Endothelial cell of umbilical vein (primary cell): ENCODE measurements at regions not wholly inside any gene's neighbourhood (a gene's known extent, or its start where the extent isn't known, plus 50 kb on each side); places are given as distances from the start of the nearest gene placed in this dataset.

Experiments
- BruUV-seq: library from RNA; stranded (reverse); fragments of 400-500 nt; replicated peaks from 2 replicates; lab custom pipeline; 2021; lab: Mats Ljungman, UMichigan
- CTCF ChIA-PET: fragments of 300-600, 350-600 bp; sonication (Branson Sonifier 250); formaldehyde crosslinking; loops from one replicate; lab custom pipeline; 2021; ENCODE audit warnings: antibody characterized with exemption, inconsistent platforms; lab: Charles Lee
- POLR2A ChIA-PET: fragments of 300-600, 350-600 bp; sonication (Branson Sonifier 250); formaldehyde crosslinking; loops from one replicate; lab custom pipeline; 2021; ENCODE audit warnings: antibody characterized with exemption, inconsistent platforms; lab: Charles Lee
- DNase-seq: peaks from one replicate; pipeline ENCODE4 v3.0.0-alpha.2; 2011; ENCODE audit warnings: low read depth, low spot score
- FAIRE-seq: peaks from 2 replicates; lab custom pipeline; 2011; peaks lifted over from hg19 to GRCh38; lab: Jason Lieb, UNC
- H2AFZ ChIP-seq: 2 replicates; pipeline ENCODE4 v1.6.0; 2012; ENCODE audit warnings: low read depth, low read length, control low read depth, inconsistent platforms
- H3K27ac ChIP-seq: 2 replicates; pipeline ENCODE4 v1.5.1; 2011; ENCODE audit warnings: low read depth, mild to moderate bottlenecking, control low read depth, low read length, moderate library complexity; ENCODE audit not compliant: insufficient read depth
- H3K27me3 ChIP-seq, 2 experiments: 2 replicates each; pipeline versions ENCODE4 v1.6.0 to v1.6.1; 2011; ENCODE audit warnings: low read length in 2 of 2, mixed read lengths in 1 of 2; ENCODE audit not compliant: control insufficient read depth in 2 of 2, insufficient read depth in 2 of 2
- H3K36me3 ChIP-seq, 2 experiments: 2 replicates in 1 of 2; 3 replicates in 1 of 2; pipeline ENCODE4 v1.5.1; 2011; ENCODE audit warnings: low read length in 2 of 2, mild to moderate bottlenecking in 1 of 2, moderate library complexity in 1 of 2; ENCODE audit not compliant: control insufficient read depth in 2 of 2, insufficient read depth in 2 of 2; ENCODE audit errors: extremely low read depth in 1 of 2
- H3K4me1 ChIP-seq: 3 replicates; pipeline ENCODE4 v1.5.1; 2011; ENCODE audit warnings: mild to moderate bottlenecking, low read length; ENCODE audit not compliant: control insufficient read depth, insufficient read depth; ENCODE audit errors: extremely low read depth
- H3K4me2 ChIP-seq: 2 replicates; pipeline ENCODE4 v1.6.1; 2011; ENCODE audit warnings: low read length, control low read depth, mixed read lengths; ENCODE audit not compliant: insufficient read depth
- H3K4me3 ChIP-seq, 3 experiments: fragments of 200-600 bp in 1 of 3; sonication (generic), shearing (Covaris generic) in 1 of 3; replicated peaks in 1 of 3; 2 replicates each; pipeline ENCODE4 v1.5.1; 2011 to 2016; ENCODE audit warnings: control low read depth in 3 of 3, low read length in 3 of 3, mild to moderate bottlenecking in 2 of 3, inconsistent platforms in 1 of 3, low read depth in 1 of 3, moderate library complexity in 1 of 3; ENCODE audit not compliant: insufficient read depth in 1 of 3
- H3K79me2 ChIP-seq: 2 replicates; pipeline ENCODE4 v1.6.0; 2012; ENCODE audit warnings: low read length, inconsistent platforms; ENCODE audit not compliant: control insufficient read depth, insufficient read depth
- H3K9ac ChIP-seq: replicated peaks from 2 replicates; pipeline ENCODE3; 2011; ENCODE audit warnings: low read length, control low read depth; ENCODE audit not compliant: insufficient read depth; ENCODE audit errors: extremely low read depth
- H3K9me1 ChIP-seq: replicated peaks from 3 replicates; pipeline ENCODE4 v1.6.0; 2011; ENCODE audit warnings: mild to moderate bottlenecking, low read length; ENCODE audit not compliant: control insufficient read depth, insufficient read depth; ENCODE audit errors: extremely low read depth
- H3K9me3 ChIP-seq: replicated peaks from 2 replicates; pipeline ENCODE4 v1.5.1; 2012; ENCODE audit warnings: low read length, inconsistent platforms; ENCODE audit not compliant: control insufficient read depth, insufficient read depth
- H4K20me1 ChIP-seq: replicated peaks from 2 replicates; pipeline ENCODE3; 2011; ENCODE audit warnings: mild to moderate bottlenecking, low read length; ENCODE audit not compliant: control insufficient read depth, insufficient read depth; ENCODE audit errors: extremely low read depth
- CTCF ChIP-seq, 2 donors: IDR thresholded peaks; 1 replicate in 1 of 2; 2 replicates in 1 of 2; pipeline ENCODE4 v1.5.1; 2011; ENCODE audit warnings: low read length in 2 of 2, mild to moderate bottlenecking in 2 of 2, moderate library complexity in 2 of 2, control low read depth in 1 of 2, inconsistent platforms in 1 of 2, low read depth in 1 of 2; ENCODE audit not compliant: insufficient read depth in 1 of 2; ENCODE audit errors: extremely low read depth in 1 of 2
- EZH2 ChIP-seq: IDR thresholded peaks from 2 replicates; pipeline ENCODE4 v1.6.1; 2012; ENCODE audit warnings: borderline replicate concordance, low read depth, mild to moderate bottlenecking, moderate library complexity, low read length, inconsistent platforms; ENCODE audit not compliant: severe bottlenecking
- FOS ChIP-seq: IDR thresholded peaks from 2 replicates; pipeline ENCODE4 v1.6.1; 2011; ENCODE audit warnings: mild to moderate bottlenecking, low read length, moderate library complexity, borderline replicate concordance; ENCODE audit not compliant: insufficient read depth
- GATA2 ChIP-seq: IDR thresholded peaks from 2 replicates; pipeline ENCODE4 v1.7.0; 2011; ENCODE audit warnings: low read depth, mild to moderate bottlenecking, moderate library complexity, mixed read lengths, low read length; ENCODE audit not compliant: insufficient read length, insufficient read depth
- JUN ChIP-seq: IDR thresholded peaks from 2 replicates; pipeline ENCODE4 v1.6.1; 2011; ENCODE audit warnings: borderline replicate concordance, low read depth; ENCODE audit not compliant: insufficient read length, insufficient read depth
- MYC ChIP-seq: IDR thresholded peaks from one replicate; pipeline ENCODE4 v1.6.1; 2011; ENCODE audit warnings: mild to moderate bottlenecking, low read depth, low read length
- POLR2A ChIP-seq: IDR thresholded peaks from 2 replicates; pipeline ENCODE4 v1.6.1; 2012; ENCODE audit warnings: low read depth, mild to moderate bottlenecking, control low read depth, low read length
- POLR2AphosphoS5 ChIP-seq: IDR thresholded peaks from 2 replicates; pipeline ENCODE4 v1.6.1; 2012; ENCODE audit warnings: low read depth, mild to moderate bottlenecking, control low read depth, low read length, moderate library complexity; ENCODE audit not compliant: insufficient read depth
- dilution Hi-C: fragments of 300-500 bp; cut with MboI; formaldehyde crosslinking; loops from one replicate; pipeline ENCODE4 v1.15.0; 2019; ENCODE audit warnings: low sequenced_read_pairs; ENCODE audit not compliant: extremely low pct_ligation_motif_present
- intact Hi-C: fragments of 100-400 bp; cut with micrococcal nuclease; formaldehyde crosslinking; loops from one replicate; pipeline ENCODE4 v1.10.0; 2022
- TF ChIP-seq, protein P1 (sequence below): IDR thresholded peaks from 2 replicates; pipeline ENCODE4 v1.6.1; 2011; ENCODE audit not compliant: insufficient read depth, insufficient read length

DNA sequence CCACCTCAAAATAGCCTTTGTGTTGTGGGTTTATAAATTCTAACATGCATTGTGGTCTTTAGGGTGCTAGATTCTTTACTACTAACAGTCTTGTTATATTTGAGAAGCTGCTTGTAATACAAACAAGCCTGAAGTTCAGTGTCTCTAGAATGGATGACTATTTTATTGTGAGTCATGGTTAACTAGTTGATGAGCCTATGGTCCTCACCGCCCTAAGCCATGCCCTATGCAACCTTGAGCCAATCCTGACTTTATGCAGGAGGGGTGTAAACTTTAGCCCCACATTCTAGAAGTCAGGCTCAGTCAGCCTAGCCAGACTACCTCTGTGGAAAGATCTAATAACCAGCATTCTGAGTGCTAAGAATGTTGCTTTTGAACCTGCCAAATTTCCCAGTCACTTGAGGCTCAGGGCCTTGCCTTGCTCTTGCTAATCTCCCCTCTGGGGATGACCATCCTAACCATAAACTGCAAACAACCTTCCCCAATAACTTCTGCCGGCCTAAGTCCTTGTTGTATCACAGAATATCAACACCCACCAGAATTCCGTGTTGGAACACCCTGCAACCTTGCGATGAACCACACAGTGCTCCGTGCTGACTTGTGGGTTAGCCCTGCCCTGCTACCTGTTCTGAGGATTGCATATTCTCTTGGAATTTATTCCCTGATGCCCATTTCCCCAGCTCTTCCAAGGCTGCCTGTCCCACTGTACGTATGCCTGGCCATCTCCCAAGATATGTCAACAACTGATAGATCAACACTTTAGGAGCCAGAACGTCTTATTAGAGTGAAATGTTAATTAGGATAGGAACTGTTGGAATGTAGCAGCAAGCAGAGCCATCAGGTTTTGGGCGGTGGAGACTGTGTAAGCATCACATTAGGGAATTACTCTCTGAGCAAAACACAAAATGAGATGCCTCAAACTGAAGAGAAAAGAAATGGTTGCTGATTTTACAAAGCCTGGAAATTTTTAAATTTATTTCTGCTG is 71.7 kb upstream of the CEP85L start:
- intact Hi-C loops: no loop called here
- Histone ChIP-seq H3K27ac (no peak overlapping the region), H3K4me1 (no peaks in the 10 kb centered on the region), H3K4me3 (no peak overlapping the region), H3K9me3 (no peaks in the 10 kb centered on the region), H3K9ac (no peak overlapping the region), H3K36me3 (no peaks in the 10 kb centered on the region), H3K27me3 (no peaks in the 10 kb centered on the region), H2AFZ (no peak overlapping the region), H3K9me1 (no peaks in the 10 kb centered on the region), H4K20me1 (no peaks in the 10 kb centered on the region), H3K79me2 (no peaks in the 10 kb centered on the region), H3K4me2 (no peak overlapping the region)
- dilution Hi-C loops: no loop called here
- DNase-seq: no peak
- CTCF ChIA-PET: no interaction called here
- no TSS peak for BruUV-seq
- TF ChIP-seq CTCF (IDR thresholded peaks at IDR 0.05; ENCODE audit: extremely low read depth in 1 of 2, insufficient read depth in 1 of 2, low read depth in 1 of 2, low read length in 2 of 2) (no peak), GATA2 (no peak), JUN (no peak), MYC (no peak), POLR2A (no peak), EZH2 (no peak), POLR2AphosphoS5 (no peak), FOS (no peak)
- TF ChIP-seq, protein P1, sequence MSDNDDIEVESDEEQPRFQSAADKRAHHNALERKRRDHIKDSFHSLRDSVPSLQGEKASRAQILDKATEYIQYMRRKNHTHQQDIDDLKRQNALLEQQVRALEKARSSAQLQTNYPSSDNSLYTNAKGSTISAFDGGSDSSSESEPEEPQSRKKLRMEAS: no peak
- POLR2A ChIA-PET: no interaction called here
- no peak for FAIRE-seq
